GM21526 (cell line): ENCODE measurements at regions not wholly inside any gene's neighbourhood (a gene's known extent, or its start where the extent isn't known, plus 50 kb on each side); places are given as distances from the start of the nearest gene placed in this dataset.

Experiments
- ATAC-seq: cut with Tn5 transposase; IDR thresholded peaks from one replicate; pipeline ENCODE4 v1.9.1; 2021; ENCODE audit warnings: moderate library complexity; ENCODE audit not compliant: unreplicated experiment, low FRiP score

DNA sequence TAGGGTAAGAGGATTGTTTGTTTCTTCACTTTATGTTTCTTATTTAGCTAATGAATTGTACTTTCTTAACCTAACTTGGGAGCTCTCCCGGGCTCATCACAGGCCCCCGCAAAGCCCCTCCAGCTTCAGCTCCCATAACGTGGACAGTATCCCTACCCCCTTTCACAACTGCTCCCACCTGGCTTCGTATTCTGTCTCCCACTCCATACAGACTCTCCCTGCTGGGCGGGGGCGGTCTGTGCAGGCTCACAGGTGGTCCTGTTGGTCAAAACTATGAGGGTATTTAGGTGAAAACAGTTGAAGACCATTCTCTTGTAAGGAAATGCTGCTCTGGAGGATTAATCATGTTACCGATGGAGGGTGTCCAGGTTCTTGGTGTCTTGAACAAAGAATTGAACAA, 805.3 kb downstream of the SEMA5A start:
- ATAC-seq, result no peak

DNA sequence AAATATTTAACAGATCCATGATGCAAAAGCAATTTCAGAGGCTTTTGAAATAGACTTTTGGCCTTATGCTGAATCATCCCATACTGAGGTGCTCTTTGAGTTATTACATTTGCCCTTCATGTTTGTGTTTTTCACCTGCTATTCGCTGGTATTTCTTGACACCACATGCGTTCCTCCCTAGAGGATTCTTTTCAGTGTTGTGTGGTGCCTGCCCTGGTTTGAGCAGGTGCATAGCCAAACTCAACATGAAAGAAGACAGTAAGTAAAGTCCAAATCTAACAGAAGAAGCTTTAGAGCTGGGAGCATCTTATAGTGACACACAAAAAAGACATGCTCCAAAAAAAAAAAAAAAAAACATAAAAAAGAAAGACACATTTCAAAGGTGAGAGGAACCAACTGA, 796.3 kb downstream of the SEMA5A start:
- no peak for ATAC-seq

DNA sequence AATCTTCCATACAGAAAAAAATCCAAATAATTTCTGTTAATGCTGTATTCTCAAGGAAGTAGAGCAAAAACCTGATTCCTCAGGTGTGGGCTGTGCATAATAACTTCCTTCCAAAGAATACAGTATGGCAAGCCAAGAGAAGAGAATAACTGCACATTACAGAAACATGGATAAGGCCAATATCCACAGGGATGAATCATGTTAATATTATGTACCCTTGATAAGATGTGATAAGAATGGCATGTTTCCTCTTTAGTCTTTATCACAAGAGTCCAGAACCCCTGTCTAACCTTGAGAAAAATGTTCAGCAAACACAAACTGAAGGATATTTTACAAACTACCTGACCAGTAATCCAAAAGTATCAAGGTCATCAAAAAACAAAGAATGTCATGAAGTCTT, 795.8 kb downstream of the SEMA5A start:
- ATAC-seq, result no peak

DNA sequence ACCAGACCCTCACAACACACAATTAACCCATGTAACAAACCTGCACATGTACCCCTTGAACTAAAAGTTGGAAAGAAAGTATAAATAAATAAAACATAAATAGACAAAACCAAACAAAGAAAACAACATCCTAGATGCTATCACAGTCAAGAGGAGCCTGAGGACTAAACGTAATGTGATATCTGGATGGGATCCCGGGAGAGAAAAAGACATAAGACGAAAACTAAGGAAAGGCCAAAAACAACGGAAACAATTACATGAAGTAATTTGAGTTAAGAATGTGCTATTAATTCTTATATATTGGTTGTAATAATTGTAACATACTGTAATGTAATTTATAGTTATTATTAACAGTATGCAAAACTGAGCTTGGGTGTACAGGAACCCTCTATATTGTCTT, 793.9 kb downstream of the SEMA5A start:
- ATAC-seq, result no peak

DNA sequence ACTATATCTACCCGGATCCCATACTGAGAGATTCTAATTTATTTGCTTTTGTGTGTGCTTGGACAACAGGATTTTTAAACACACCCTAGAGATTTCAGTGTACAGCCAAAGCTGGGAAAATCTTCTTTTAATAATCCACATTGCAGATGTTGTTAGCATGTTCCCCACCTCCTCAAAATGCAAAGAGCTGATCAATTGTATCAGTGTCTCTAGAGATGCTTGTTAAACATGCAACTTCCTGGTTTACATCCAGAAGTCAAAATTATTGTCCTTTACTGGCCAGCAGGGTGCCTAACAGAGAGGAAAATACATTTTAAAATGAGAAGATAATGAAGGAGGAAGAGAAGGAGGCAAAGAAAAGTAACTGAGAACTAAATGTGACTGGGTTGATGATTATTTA, 793.3 kb downstream of the SEMA5A start:
- ATAC-seq, result no peak

DNA sequence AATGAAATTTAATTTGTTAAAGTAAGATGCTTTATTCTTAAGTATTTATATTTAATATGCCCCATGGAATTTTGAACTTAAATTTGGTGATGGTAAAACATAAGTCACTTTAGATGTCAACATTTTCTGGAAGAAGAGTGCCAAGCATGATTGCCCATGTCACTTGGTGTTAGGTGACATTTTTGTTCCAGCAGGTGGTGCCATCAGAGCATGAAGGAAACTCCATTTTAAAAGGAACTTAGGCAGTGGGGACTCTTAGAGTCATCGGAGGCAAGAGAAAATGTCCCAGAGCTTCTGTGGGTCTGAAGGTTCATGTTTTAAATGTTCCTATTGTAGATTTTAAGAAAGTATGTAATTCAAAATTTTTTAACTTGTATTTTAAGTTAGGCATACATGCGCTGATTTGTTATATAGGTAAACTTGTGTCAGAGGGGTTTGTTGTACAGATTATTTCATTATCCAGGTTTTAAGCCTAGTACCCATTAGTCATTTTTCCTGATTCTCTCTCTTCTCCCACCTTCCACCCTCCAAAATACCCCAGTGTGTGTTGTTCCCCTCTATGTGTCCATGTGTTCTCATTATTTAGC, 789.3 kb downstream of the SEMA5A start:
- ATAC-seq, result no peak

DNA sequence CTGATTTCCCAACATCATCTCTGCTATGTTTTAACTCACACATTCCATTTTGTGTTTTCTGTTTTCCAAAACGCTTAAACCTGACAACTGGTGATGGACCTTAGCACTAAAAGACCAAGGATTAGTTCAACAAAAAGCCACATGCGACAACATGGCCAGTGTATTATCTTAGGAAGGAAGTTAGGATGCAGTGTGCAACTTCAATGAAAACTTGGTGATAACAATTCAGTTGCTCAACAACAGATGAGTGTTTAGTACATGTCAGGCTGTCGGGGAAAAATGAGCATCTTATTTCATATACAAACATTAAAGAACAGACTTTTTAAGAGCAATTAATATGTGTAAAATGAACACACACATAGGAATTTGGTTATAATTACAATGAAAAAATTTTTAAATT, 780.0 kb downstream of the SEMA5A start:
- no peak for ATAC-seq

DNA sequence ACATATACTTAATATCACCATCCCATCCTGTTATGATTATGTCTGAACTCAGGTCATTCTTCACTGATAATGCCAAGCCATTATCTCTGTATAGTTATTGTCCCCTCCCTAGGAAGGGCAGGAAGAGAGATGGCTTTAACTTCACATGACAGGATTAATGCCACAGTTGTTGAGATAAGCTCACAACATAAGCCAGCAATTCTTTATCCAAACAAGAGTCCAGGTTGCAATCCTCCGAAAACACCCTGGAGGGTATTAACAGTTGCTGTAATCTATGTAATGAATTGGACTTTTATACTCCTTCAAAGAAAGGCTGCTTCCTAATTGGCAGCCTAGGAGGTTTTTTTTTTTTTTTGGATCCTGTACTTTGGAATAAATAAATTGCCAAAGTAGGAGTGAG, 779.4 kb downstream of the SEMA5A start:
- ATAC-seq, result no peak

DNA sequence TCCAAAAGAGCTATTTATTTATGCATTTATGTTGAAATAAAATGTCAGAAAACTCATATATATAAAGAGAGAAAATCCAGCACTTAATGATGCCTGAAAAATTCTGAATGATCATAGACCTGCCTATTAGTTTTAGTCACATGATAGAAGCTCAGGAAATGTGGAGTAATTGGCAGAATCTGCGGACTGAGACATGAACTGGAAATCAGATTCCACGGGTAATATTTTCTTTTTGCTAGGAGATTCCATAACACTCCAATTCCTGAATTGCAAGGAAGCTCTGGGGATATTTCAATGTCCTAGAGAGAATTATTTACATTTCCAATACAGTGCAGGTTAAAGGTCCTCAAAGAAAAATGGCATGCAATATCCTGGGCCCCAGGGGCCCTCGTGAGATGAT, 778.8 kb downstream of the SEMA5A start:
- ATAC-seq, result no peak

DNA sequence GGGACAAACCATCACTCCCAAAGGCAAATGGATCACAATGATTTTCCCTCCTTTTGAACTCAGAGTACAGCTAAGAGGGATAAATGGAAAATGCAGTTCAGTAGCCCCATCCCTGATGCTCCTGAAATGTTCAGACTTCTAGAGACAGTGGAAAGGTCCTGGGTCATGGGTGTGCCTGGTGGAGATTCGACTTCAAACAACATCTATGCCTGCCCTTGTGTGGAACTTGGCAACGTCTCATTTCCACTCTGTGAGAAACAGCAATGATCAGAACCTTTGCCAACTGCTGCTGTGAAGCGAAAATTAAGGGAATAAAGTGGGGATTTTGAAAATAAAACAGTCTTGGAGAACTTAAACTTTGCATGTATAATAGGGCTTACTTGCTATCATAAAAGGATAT, 778.1 kb downstream of the SEMA5A start:
- ATAC-seq, result no peak

DNA sequence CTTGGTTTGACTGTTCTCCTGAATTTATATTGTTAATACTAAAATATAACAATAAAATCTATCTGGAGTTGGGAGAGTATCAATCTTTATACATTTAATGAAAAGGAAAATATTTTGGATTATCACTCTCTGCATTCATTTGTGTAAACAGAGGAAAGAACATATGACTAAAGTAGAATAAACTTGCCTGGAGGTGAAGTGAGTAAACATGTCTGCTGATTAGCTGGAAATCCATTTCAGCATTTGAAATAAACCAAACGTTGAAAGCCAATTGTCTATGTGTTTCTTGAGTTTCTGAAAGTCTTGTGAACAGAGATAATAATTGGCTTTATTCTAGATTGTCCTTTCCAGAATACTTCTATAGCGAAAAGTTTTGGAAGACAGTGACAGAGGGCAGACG, 776.2 kb downstream of the SEMA5A start:
- ATAC-seq, result no peak

DNA sequence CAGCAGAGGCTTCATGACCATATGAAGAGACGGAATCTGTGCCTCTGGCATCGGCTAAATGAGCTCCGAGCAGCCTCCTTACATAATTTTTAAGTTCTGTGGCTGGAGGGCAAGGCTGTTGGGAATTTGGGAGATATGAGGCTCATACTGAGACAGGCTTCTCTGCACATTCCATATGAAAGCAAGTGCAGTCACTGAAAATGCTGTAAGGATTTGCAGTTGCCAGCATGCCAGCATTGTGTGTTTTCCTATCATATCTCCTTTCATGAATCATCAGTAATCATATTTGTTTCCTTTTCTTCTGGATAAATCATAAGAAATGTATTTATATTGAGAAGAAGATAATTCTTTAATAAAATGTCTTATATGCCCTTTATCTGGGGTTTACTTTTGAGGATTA, 775.4 kb downstream of the SEMA5A start:
- no peak for ATAC-seq

DNA sequence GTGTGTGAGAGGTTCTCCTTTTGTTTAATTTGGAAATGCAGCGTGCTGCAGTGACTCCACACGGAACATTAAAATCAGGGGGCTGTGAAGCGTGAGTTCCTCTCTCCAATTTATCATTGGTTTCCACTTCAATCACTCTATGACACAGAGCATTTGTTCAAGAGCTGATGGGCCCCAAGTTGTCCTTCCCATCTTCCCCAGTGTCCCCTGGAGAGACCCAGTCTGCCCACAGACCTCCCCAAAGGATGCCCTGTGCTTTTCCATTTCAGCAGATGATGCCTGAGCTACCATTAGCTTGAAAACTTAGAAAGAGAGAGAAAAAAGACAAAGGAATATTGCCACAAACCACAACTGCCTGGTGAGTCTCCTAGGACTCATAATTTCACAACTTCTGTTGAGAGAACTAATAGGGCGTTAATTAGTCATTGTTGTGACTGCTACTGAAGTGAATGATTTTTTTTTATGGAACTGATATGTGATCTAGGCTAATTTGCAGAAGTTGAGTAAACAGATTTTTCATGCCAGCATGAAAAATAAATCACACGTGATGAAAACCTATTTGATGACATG, 772.7 kb downstream of the SEMA5A start:
- no peak for ATAC-seq

DNA sequence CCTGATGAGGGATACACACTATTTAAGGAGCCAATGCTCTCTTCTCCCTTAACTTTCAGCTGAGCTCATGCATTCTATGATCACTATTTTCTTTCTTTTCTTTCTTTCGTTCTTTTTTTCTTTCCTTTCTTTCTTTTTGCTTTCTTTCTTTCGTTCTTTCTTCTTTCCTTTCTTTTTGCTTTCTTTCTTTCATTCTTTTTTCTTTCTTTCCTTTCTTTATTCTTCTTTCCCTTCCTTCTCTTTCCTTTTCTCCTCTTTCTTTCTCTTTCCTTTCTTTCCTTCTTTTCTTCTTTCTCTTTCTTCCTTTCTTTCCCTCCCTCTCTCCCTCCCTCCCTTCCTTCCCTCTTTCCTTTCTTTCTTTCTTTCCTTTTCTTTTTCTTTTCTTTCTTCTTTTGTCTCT, 761.2 kb downstream of the SEMA5A start:
- no peak for ATAC-seq

DNA sequence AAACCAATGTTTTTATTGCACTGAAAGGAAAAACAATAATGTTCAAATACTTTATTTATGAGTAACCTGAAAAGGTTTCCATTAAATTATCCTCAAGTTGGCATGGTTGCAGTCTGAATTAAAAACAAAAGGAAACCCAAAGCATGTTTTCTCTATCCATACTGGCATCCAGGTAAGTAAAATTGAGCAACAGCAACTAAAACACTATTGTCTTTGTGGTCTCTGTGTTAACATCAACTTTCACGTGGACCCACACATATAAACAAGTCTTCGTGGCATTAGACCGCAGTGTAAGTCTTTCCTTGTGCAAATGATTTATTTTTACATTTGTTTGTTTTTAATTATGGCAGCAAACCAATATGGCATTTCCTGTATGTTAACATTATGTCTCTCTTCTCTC, 757.6 kb downstream of the SEMA5A start:
- ATAC-seq, result no peak

DNA sequence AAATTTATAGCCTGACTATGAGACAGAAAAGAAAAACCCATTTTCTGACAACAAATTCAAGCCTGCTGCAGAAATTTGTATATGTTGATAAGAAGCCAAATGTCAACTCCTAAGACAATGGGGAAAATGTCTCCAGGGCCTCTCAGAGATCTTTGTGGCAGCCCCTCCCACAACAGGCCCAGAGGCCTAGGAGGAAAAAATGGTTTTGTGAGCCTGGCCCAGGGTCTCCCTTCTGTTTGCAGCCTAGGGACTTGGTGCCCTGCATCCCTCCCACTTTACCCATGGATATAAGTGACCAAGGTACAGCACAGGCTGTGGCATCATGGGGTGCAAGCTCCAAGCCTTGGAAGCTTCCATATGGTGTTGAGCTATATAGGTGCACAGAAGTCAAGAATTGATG, 740.2 kb downstream of the SEMA5A start:
- ATAC-seq, result no peak

DNA sequence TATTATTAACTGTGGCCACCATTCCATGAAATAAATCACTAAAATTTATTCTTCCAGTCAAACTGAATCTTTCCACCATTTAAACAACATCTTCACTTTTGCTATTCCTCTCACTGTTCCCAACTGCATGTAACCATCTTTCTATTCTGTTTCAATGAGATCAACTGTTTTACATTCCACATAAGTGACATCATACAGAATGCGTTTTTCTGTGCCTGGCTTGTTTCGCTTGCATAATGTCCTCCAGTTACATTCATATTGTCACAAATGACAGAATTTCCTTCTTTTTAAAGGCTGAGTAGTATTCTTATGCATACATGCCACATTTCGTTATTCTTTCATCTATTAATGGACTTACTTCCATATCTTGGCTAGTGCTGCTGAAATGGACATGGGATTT, 738.2 kb downstream of the SEMA5A start:
- no peak for ATAC-seq

DNA sequence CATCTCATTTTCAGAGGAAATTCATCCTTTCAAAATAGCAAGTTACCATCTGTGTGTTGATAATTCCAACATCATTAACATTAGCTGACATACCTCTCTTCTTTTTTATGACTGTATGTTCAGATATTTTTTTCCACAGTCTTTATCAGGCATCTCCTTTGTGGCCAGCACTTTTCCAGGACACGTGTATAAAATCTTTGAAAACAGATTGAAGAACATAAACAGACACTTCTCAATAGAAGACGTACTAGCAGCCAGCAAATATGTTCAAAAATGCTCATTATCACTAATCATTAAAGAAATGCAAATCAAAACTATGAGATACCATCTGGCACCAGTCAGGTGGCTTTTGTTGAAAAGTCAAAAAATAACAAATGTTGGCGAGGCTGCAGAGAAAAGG, 734.3 kb downstream of the SEMA5A start:
- ATAC-seq, result no peak

DNA sequence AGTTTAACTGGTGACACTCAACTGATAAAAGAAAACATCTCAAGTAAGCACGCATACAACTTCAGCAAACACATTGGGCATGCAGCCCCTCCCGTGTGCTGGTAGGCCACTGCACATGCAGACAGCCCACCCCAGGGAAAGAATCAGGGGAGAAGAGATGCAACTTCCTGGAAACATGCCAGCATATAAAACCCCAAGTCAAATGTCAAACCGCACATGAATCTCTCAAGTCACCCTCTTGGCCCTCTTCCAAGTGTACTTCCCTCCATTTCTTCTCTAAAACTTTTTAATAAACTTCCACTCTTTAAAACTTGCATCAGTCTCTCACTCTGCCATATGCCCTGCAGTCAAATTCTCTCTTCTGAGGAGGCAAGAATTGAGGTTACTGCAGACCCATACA, 732.7 kb downstream of the SEMA5A start:
- ATAC-seq, result no peak

DNA sequence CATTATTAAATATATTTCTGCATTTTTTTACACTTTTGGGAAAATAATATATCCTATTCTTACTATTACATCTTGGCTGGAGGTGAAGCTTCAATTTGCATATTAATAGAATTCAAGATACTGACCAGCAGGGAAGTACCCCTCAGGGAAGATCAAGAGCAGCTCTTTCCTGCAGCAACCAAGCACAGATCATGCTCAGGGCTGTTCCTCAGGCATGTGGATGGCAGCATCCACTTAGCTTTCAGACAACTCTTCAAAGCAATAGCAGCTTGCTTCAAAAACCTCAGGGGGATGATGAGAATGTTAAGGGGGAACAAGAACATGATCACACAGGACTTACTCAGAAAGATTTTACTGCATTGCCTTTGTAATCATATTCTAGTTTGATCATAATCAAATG, 731.8 kb downstream of the SEMA5A start:
- ATAC-seq, result no peak

DNA sequence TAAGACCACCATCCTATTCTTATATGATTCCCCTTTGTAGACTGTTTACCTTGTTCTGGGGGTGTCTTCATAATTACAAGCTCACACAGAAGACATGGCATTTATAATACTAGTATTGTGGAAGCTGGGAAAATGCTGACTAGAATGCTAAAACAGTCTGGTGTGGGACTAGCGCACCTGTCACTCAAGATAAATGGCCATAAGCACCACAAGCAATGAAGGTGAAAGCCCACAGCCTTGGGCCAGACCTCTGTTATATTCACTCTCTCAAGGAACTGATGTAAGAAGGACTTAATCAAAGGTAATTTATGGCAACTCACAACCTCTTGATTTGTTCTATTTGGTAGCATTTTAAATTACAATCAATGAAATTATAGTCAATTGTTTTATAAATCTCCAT, 721.5 kb downstream of the SEMA5A start:
- ATAC-seq, result no peak

DNA sequence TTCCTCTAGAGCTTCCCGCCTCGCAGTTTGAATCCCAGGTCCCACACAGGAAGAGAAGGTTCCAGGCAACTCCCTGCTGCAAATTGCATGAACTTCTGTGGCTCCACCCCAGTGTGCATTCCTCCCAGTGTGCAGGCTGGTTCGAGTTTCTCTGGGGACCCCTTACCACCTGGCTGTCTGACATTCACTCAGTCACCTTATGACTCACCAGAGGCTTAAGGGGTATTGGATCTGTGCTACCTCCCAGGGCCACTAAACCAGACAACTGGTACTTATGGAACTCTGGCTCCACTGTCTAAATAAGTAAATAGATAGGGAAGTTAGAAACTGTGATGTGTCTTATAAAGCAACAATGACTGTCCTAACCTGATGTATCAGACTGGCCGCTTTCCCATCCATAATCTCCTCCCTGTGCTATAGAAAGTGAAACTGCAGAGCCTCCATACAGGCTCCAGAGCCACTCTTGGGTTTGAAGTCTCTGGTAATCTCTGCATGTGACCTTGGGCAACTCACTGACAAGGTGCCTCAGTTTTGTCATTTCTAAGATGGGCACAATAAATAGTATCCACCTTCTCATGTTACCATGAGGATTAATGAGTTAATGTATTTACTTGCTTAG, 720.6 kb downstream of the SEMA5A start:
- ATAC-seq, result no peak

DNA sequence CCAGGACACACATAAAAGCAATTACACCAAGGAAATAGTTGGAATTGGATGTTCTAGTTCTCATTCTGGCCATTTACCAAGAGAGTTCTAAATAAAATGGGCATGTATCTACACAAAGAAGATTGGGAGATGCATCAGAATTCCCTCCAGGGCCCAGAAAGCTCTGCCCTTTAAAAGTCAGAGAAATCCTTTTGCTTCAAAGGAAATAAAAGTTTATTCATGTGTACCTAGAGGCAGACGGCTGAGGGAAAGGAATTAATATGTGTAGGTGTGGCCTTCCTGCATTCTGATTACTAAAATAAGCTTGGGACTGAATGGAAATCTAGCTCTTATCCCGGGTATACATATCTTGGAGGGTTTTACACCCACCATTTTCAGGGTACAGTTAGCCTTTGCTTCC, 719.4 kb downstream of the SEMA5A start:
- no peak for ATAC-seq
